ENCODE measurements at regions not wholly inside any gene's neighbourhood (a gene's known extent, or its start where the extent isn't known, plus 50 kb on each side); places are given as distances from the start of the nearest gene placed in this dataset.

GRCh38 chr15:70151003-70151402 lies 53.3 kb upstream of the TLE3 start:
- Histone ChIP-seq H3K27me3 (no peaks in the 10 kb centered on the region), H3K4me3 (no peak overlapping the region), H3K36me3 (no peaks in the 10 kb centered on the region), H3K4me1 (no peaks in the 10 kb centered on the region), H3K27ac (no peak overlapping the region), H3K9me3 (no peaks in the 10 kb centered on the region)
- TF ChIP-seq POLR2A (IDR thresholded peaks at IDR 0.05) (no peak), POLR2AphosphoS5 (IDR thresholded peaks at IDR 0.05) (no peak)
- TF ChIP-seq, protein P1, sequence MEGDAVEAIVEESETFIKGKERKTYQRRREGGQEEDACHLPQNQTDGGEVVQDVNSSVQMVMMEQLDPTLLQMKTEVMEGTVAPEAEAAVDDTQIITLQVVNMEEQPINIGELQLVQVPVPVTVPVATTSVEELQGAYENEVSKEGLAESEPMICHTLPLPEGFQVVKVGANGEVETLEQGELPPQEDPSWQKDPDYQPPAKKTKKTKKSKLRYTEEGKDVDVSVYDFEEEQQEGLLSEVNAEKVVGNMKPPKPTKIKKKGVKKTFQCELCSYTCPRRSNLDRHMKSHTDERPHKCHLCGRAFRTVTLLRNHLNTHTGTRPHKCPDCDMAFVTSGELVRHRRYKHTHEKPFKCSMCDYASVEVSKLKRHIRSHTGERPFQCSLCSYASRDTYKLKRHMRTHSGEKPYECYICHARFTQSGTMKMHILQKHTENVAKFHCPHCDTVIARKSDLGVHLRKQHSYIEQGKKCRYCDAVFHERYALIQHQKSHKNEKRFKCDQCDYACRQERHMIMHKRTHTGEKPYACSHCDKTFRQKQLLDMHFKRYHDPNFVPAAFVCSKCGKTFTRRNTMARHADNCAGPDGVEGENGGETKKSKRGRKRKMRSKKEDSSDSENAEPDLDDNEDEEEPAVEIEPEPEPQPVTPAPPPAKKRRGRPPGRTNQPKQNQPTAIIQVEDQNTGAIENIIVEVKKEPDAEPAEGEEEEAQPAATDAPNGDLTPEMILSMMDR (IDR thresholded peaks at IDR 0.05): no peak
- DNase-seq (ENCODE audit: low spot score in 2 of 2): no peak
- intact Hi-C loops (cut with DNase I; ENCODE audit: low total_unique reads): no loop called here

- Histone ChIP-seq H3K27ac (no peak overlapping the region), H3K9me3 (no peaks in the 10 kb centered on the region), H3K36me3 (no peaks in the 10 kb centered on the region), H3K27me3 (no peaks in the 10 kb centered on the region), H3K4me3 (no peak overlapping the region), H3K4me1 (no peaks in the 10 kb centered on the region)
- intact Hi-C loops (cut with DNase I; ENCODE audit: low total_unique reads): no loop called here
- no peak for DNase-seq (ENCODE audit: low spot score in 2 of 2)
- TF ChIP-seq POLR2A (IDR thresholded peaks at IDR 0.05) (no peak), POLR2AphosphoS5 (IDR thresholded peaks at IDR 0.05) (no peak)
- TF ChIP-seq, protein P1 (IDR thresholded peaks at IDR 0.05): no peak
Observed at GRCh38 chr15:70150405-70150747, 52.7 kb upstream of the TLE3 start.

DNA sequence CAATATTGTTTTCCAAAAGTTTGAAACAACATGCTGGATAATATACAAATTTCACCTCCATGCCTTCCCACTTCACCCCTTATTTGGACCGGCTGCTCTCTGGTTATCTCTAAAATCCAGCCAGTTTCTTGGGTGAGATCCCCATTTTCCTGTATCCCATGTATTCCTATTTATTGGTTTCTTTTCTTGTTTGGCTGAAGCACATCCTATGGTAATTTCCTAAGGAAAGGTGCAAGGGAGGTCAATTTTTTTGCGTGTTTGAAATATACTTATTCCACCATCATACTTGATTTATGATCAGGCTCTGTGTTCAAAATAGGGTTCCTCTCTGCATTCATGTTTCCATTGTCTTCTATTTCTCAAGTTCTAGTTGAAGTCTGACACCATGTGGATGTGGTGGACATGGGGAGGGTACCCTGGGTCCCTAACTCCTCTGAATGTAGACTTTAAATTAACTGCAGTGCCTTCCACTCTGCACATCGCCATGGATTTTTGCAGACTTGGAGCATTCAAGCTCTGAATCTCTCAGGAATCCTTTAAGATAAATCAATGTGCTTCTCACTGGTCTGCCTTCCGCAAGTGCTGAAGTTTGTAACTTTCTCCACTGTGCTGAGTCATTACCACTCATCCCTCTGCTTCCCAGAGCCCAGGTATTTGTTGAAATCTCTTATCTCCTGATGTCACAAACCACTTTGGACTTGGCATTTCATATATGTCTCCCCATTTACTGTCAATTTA lies 52.1 kb upstream of the TLE3 start:
- H3K27me3 ChIP-seq: no peaks in the 10 kb centered on the region
- no peak for DNase-seq (ENCODE audit: low spot score in 2 of 2)
- H3K27ac ChIP-seq: no peak overlapping the region
- intact Hi-C loops (cut with DNase I; ENCODE audit: low total_unique reads): no loop called here
- TF ChIP-seq, protein P1 (IDR thresholded peaks at IDR 0.05): no peak
- no peak for TF ChIP-seq POLR2AphosphoS5 (IDR thresholded peaks at IDR 0.05)
- no peak for TF ChIP-seq POLR2A (IDR thresholded peaks at IDR 0.05)
- H3K9me3 ChIP-seq: no peaks in the 10 kb centered on the region
- no peak overlapping the region for H3K4me3 ChIP-seq
- H3K4me1 ChIP-seq: no peaks in the 10 kb centered on the region
- H3K36me3 ChIP-seq: no peaks in the 10 kb centered on the region

GRCh38 chr15:70147778-70148177 lies 50.1 kb upstream of the TLE3 start:
- intact Hi-C loops (cut with DNase I; ENCODE audit: low total_unique reads): no loop called here
- Histone ChIP-seq H3K27ac (no peak overlapping the region), H3K36me3 (no peaks in the 10 kb centered on the region)

More at GRCh38 chr15:70147778-70148177, 50.1 kb upstream of the TLE3 start:
- TF ChIP-seq, protein P1 (IDR thresholded peaks at IDR 0.05): no peak
- no peak for TF ChIP-seq POLR2AphosphoS5 (IDR thresholded peaks at IDR 0.05)
- Histone ChIP-seq H3K9me3 (no peaks in the 10 kb centered on the region), H3K27me3 (no peaks in the 10 kb centered on the region), H3K4me1 (no peaks in the 10 kb centered on the region), H3K4me3 (no peak overlapping the region)
- DNase-seq (ENCODE audit: low spot score in 2 of 2): no peak
